Tibial nerve (tissue), 4 donors: ENCODE measurements at regions not wholly inside any gene's neighbourhood (a gene's known extent, or its start where the extent isn't known, plus 50 kb on each side); places are given as distances from the start of the nearest gene placed in this dataset.

Experiments used
- DNase-seq, 2 donors: peaks; one replicate each; pipeline ENCODE4 v3.0.0-alpha.2; 2019; ENCODE audit warnings: low spot score in 2 of 2
- H3K27ac ChIP-seq, 4 donors: fragments of 200-600 bp; sonication (generic) in 3 of 4; one replicate each; pipeline ENCODE4 v1.5.1; 2017 to 2019; ENCODE audit warnings: mild to moderate bottlenecking in 1 of 4
- H3K27me3 ChIP-seq, 2 donors: fragments of 200-600 bp; sonication (generic) in 1 of 2; one replicate each; pipeline versions ENCODE4 v1.5.1 to v1.6.0; 2017 to 2019
- H3K36me3 ChIP-seq, 3 donors: fragments of 200-600 bp; sonication (generic); one replicate each; pipeline ENCODE4 v1.5.1; 2018 to 2019
- H3K4me1 ChIP-seq, 4 donors: fragments of 200-600 bp; sonication (generic) in 3 of 4; one replicate each; pipeline ENCODE4 v1.5.1; 2017 to 2019
- H3K4me3 ChIP-seq, 4 donors: fragments of 200-600 bp; sonication (generic) in 3 of 4; one replicate each; pipeline ENCODE4 v1.5.1; 2017 to 2019; ENCODE audit warnings: mild to moderate bottlenecking in 1 of 4, moderate library complexity in 1 of 4
- H3K9me3 ChIP-seq, 4 donors: fragments of 200-600 bp; sonication (generic) in 3 of 4; one replicate each; pipeline ENCODE4 v1.5.1; 2017 to 2019
- EP300 ChIP-seq, 2 donors: sonication (generic); formaldehyde crosslinking; IDR thresholded peaks; one replicate each; pipeline ENCODE4 v1.6.1; 2017; ENCODE audit warnings: antibody characterized with exemption in 2 of 2, mild to moderate bottlenecking in 1 of 2
- POLR2A ChIP-seq, 2 donors: fragments of 450-650 bp; IDR thresholded peaks; one replicate each; pipeline ENCODE4 v1.6.1; 2017; ENCODE audit warnings: antibody characterized with exemption in 2 of 2, mild to moderate bottlenecking in 2 of 2, moderate library complexity in 2 of 2
- WGBS, 2 donors: methylation state at CpG; one replicate each; pipeline ENCODE4 v1.1.5; 2018; 5-methylcytosine and 5-hydroxymethylcytosine counted together
- TF ChIP-seq, protein P1 (sequence below), 5 experiments: fragments of 200-600 bp in 3 of 5; fragments of 450-650 bp in 2 of 5; sonication (generic) in 3 of 5; IDR thresholded peaks; one replicate each; pipeline ENCODE4 v1.5.1; 2016 to 2019; ENCODE audit warnings: antibody characterized with exemption in 5 of 5, mild to moderate bottlenecking in 3 of 5, moderate library complexity in 2 of 5

GRCh38 chr5:9885164-9885563 lies 255.0 kb upstream of the TAS2R1 start:
- H3K27me3 ChIP-seq = no peaks in the 10 kb centered on the region
- no peaks in the 10 kb centered on the region for H3K36me3 ChIP-seq
- TF ChIP-seq EP300 (IDR thresholded peaks at IDR 0.05) (no peak), POLR2A (IDR thresholded peaks at IDR 0.05) (no peak)
- TF ChIP-seq, protein P1, sequence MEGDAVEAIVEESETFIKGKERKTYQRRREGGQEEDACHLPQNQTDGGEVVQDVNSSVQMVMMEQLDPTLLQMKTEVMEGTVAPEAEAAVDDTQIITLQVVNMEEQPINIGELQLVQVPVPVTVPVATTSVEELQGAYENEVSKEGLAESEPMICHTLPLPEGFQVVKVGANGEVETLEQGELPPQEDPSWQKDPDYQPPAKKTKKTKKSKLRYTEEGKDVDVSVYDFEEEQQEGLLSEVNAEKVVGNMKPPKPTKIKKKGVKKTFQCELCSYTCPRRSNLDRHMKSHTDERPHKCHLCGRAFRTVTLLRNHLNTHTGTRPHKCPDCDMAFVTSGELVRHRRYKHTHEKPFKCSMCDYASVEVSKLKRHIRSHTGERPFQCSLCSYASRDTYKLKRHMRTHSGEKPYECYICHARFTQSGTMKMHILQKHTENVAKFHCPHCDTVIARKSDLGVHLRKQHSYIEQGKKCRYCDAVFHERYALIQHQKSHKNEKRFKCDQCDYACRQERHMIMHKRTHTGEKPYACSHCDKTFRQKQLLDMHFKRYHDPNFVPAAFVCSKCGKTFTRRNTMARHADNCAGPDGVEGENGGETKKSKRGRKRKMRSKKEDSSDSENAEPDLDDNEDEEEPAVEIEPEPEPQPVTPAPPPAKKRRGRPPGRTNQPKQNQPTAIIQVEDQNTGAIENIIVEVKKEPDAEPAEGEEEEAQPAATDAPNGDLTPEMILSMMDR (IDR thresholded peaks at IDR 0.05) = no peak
- H3K9me3 ChIP-seq = peaks cover 0 to 20% (median 3%) of the 10 kb centered on the region in 4 donors
- H3K27ac ChIP-seq = no peak overlapping the region
- no peak overlapping the region for H3K4me3 ChIP-seq
- DNase-seq = no peak
- no peaks in the 10 kb centered on the region for H3K4me1 ChIP-seq

- TF ChIP-seq, protein P1 (IDR thresholded peaks at IDR 0.05) = no peak
- TF ChIP-seq EP300 (IDR thresholded peaks at IDR 0.05) = no peak
- Histone ChIP-seq H3K36me3 (no peaks in the 10 kb centered on the region), H3K4me3 (no peak overlapping the region), H3K27me3 (no peaks in the 10 kb centered on the region), H3K27ac (no peak overlapping the region), H3K4me1 (no peaks in the 10 kb centered on the region), H3K9me3 (peaks cover 0 to 16% (median 3%) of the 10 kb centered on the region in 4 donors)
- DNase-seq = no peak
- WGBS, 2 donors = 65 to 71% methylated on average over 5 of the region's 5 CpGs
These were observed 248.1 kb upstream of the TAS2R1 start for GRCh38 chr5:9878206-9878605.

DNA sequence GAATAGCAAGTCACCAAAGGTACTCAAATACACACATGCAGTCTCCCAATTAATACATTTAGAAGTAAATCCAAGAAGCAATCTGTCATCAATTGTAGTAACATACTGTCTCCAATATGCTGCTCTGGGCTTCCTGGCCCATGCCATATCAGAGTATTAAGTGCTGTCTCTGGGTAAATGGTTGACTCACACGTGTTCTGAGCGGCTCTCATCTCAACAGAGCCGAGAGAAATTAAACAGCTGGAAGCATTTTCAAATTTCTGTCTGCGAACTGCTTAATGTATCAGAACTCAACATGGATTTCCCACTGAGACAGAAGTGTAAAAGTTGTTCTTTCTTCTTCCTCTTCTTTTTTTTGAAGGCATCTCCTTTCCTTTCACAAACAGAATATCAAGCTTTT lies 247.3 kb upstream of the TAS2R1 start:
- WGBS, 2 donors = 65 to 70% methylated on average over 4 of the region's 4 CpGs
- H3K27me3 ChIP-seq = no peaks in the 10 kb centered on the region
- H3K4me3 ChIP-seq = no peak overlapping the region
- TF ChIP-seq, protein P1 (IDR thresholded peaks at IDR 0.05) = no peak
- no peak for TF ChIP-seq POLR2A (IDR thresholded peaks at IDR 0.05)
- no peak for TF ChIP-seq EP300 (IDR thresholded peaks at IDR 0.05)
- H3K9me3 ChIP-seq = peaks cover 0 to 16% (median 3%) of the 10 kb centered on the region in 4 donors
- DNase-seq = no peak
- no peaks in the 10 kb centered on the region for H3K4me1 ChIP-seq
- no peak overlapping the region for H3K27ac ChIP-seq
- no peaks in the 10 kb centered on the region for H3K36me3 ChIP-seq

- Histone ChIP-seq H3K27ac (no peak overlapping the region), H3K36me3 (no peaks in the 10 kb centered on the region), H3K9me3 (peaks cover 0 to 13% (median 1%) of the 10 kb centered on the region in 4 donors), H3K27me3 (no peaks in the 10 kb centered on the region), H3K4me3 (no peak overlapping the region), H3K4me1 (no peaks in the 10 kb centered on the region)
- no peak for DNase-seq
- WGBS, 2 donors = 75 to 76% methylated on average over 4 of the region's 4 CpGs
- TF ChIP-seq POLR2A (IDR thresholded peaks at IDR 0.05) (no peak), EP300 (IDR thresholded peaks at IDR 0.05) (no peak)
- TF ChIP-seq, protein P1 (IDR thresholded peaks at IDR 0.05) = no peak
These were observed 246.3 kb upstream of the TAS2R1 start for GRCh38 chr5:9876451-9876850.

DNA sequence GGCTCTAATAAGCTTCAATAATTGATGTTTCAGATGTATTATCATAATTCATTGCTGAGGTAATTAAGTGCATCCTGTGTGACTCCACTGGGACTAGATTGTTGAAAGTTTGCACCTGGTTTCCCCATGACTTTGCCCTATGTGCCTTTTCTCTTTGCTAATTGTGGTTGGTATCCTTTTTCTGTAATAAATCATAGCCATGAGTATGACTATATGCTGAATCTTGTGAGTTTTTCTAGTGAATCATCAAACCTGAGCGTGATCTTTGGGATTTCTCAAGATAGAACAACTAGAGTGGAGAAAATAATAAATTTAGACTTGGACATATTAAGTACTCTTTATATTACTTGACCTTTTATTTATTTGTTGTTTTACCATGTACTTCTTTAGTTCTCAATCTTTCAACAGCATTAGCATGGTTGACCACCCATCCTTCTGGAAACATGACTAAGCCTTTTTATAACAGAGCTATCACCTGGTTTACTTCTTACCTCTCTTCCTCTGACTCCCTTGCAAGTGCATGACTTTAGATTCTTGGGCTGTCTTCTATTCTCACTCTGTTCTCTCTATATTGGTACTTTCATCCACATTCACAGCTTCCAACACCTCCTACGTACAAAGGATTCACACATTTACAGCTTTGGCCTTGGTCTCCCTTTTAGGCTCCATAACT lies 239.6 kb upstream of the TAS2R1 start:
- WGBS, 2 donors = 80 to 86% methylated on average over 2 of the region's 2 CpGs
- TF ChIP-seq, protein P1 (IDR thresholded peaks at IDR 0.05) = no peak
- TF ChIP-seq POLR2A (IDR thresholded peaks at IDR 0.05) (no peak), EP300 (IDR thresholded peaks at IDR 0.05) (no peak)
- Histone ChIP-seq H3K27me3 (no peaks in the 10 kb centered on the region), H3K4me1 (no peaks in the 10 kb centered on the region), H3K27ac (no peak overlapping the region), H3K36me3 (no peaks in the 10 kb centered on the region), H3K4me3 (no peak overlapping the region), H3K9me3 (peaks cover 0 to 32% (median 0%) of the 10 kb centered on the region in 4 donors)
- no peak for DNase-seq
